A673 (cell line): ENCODE measurements at regions not wholly inside any gene's neighbourhood (a gene's known extent, or its start where the extent isn't known, plus 50 kb on each side); places are given as distances from the start of the nearest gene placed in this dataset.

Experiments used
- EZH2 ChIP-seq: fragments of 200-600 bp; sonication (generic); IDR thresholded peaks from 2 replicates; pipeline ENCODE4 v1.6.1; 2017; ENCODE audit warnings: borderline replicate concordance, low read depth, mild to moderate bottlenecking, mixed read lengths, antibody characterized with exemption, low read length; ENCODE audit not compliant: poor library complexity, severe bottlenecking
- TF ChIP-seq, protein P1 (sequence below): fragments of 300-800, 200-600 bp; sonication (generic); conservative IDR thresholded peaks from 2 replicates; pipeline ENCODE4 v1.5.1; 2017; ENCODE audit warnings: low read depth, mild to moderate bottlenecking, antibody characterized with exemption, low read length, moderate library complexity, mixed read lengths

- TF ChIP-seq, protein P1, sequence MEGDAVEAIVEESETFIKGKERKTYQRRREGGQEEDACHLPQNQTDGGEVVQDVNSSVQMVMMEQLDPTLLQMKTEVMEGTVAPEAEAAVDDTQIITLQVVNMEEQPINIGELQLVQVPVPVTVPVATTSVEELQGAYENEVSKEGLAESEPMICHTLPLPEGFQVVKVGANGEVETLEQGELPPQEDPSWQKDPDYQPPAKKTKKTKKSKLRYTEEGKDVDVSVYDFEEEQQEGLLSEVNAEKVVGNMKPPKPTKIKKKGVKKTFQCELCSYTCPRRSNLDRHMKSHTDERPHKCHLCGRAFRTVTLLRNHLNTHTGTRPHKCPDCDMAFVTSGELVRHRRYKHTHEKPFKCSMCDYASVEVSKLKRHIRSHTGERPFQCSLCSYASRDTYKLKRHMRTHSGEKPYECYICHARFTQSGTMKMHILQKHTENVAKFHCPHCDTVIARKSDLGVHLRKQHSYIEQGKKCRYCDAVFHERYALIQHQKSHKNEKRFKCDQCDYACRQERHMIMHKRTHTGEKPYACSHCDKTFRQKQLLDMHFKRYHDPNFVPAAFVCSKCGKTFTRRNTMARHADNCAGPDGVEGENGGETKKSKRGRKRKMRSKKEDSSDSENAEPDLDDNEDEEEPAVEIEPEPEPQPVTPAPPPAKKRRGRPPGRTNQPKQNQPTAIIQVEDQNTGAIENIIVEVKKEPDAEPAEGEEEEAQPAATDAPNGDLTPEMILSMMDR, result no peak
- TF ChIP-seq EZH2, result no peak
These were observed 532.8 kb downstream of the QKI start for GRCh38 chr6:163947276-163947675.
